HCT116 (cell line): ENCODE measurements at regions not wholly inside any gene's neighbourhood (a gene's known extent, or its start where the extent isn't known, plus 50 kb on each side); places are given as distances from the start of the nearest gene placed in this dataset.

ENCODE experiments used
- ATAC-seq: fragments of 200-7000 bp; cut with Tn5 transposase; 2 replicates; pipeline ENCODE4 v1.9.1; 2020; ENCODE audit warnings: mild to moderate bottlenecking, moderate library complexity
- BruUV-seq: library from RNA; stranded (reverse); fragments of 400-500 nt; replicated peaks from 2 replicates; lab custom pipeline; 2021; lab: Mats Ljungman, UMichigan
- CTCF ChIA-PET: fragments of 300-600 bp; sonication (Branson Sonifier 250); formaldehyde crosslinking; loops from one replicate; lab custom pipeline; 2021; ENCODE audit warnings: antibody characterized with exemption; lab: Charles Lee
- POLR2A ChIA-PET: fragments of 300-600, 350-600 bp; sonication (Branson Sonifier 250); formaldehyde crosslinking; loops from one replicate; lab custom pipeline; 2021; ENCODE audit warnings: antibody characterized with exemption; lab: Charles Lee
- RAD21 ChIA-PET, 2 experiments: fragments of 300-600 bp; sonication (Branson Sonifier 250); formaldehyde crosslinking; loops; one replicate each; lab custom pipeline; 2023; ENCODE audit warnings: low total read pairs in 2 of 2; ENCODE audit not compliant: uncharacterized antibody in 2 of 2, unreplicated experiment in 2 of 2, low non-redundant PET in 1 of 2; lab: Charles Lee
- DNase-seq: peaks from one replicate; pipeline ENCODE4 v3.0.0-alpha.2; 2010; ENCODE audit warnings: low read depth, low spot score
- H2AFZ ChIP-seq: fragments of 200-600 bp; shearing (Covaris generic), sonication (generic); 2 replicates; pipeline ENCODE4 v1.6.1; 2017; ENCODE audit warnings: low read depth, mixed run types, mixed read lengths, antibody characterized with exemption, low read length; ENCODE audit not compliant: poor library complexity, severe bottlenecking
- H3K27ac ChIP-seq: 2 replicates; pipeline ENCODE4 v1.5.1; 2012; ENCODE audit warnings: low read depth, low read length
- H3K27me3 ChIP-seq: fragments of 200-600 bp; sonication (generic); 2 replicates; pipeline ENCODE4 v1.6.1; 2016; ENCODE audit warnings: mixed run types, low read length, mixed read lengths; ENCODE audit not compliant: insufficient read depth
- H3K36me3 ChIP-seq, 2 experiments: fragments of 200-500 bp in 1 of 2; fragments of 200-600 bp in 1 of 2; sonication (Bioruptor generic) in 1 of 2; sonication (generic) in 1 of 2; 2 replicates each; pipeline versions ENCODE4 v1.5.1 to v1.6.1; 2014 to 2016; ENCODE audit warnings: low read length in 2 of 2, inconsistent platforms in 1 of 2, mixed read lengths in 1 of 2, mixed run types in 1 of 2; ENCODE audit not compliant: insufficient read depth in 2 of 2, control insufficient read depth in 1 of 2
- H3K4me1 ChIP-seq, 2 experiments: fragments of 200-600 bp in 1 of 2; sonication (generic) in 1 of 2; 2 replicates each; pipeline versions ENCODE4 v1.5.1 to v1.6.1; 2012 to 2017; ENCODE audit warnings: low read length in 2 of 2, inconsistent platforms in 1 of 2, mild to moderate bottlenecking in 1 of 2, mixed read lengths in 1 of 2, mixed run types in 1 of 2, moderate library complexity in 1 of 2; ENCODE audit not compliant: insufficient read depth in 2 of 2, control insufficient read depth in 1 of 2
- H3K4me2 ChIP-seq: fragments of 200-600 bp; sonication (generic); 2 replicates; pipeline ENCODE4 v1.6.1; 2017; ENCODE audit warnings: mixed run types, low read length, mixed read lengths
- H3K4me3 ChIP-seq, 2 experiments: fragments of 200-600 bp in 1 of 2; sonication (generic) in 1 of 2; replicated peaks in 1 of 2; 2 replicates each; pipeline ENCODE4 v1.5.1; 2011 to 2016; ENCODE audit warnings: low read length in 2 of 2, control low read depth in 1 of 2, low read depth in 1 of 2, mild to moderate bottlenecking in 1 of 2, mixed read lengths in 1 of 2, mixed run types in 1 of 2
- H3K79me2 ChIP-seq: fragments of 200-600 bp; sonication (generic); 2 replicates; pipeline ENCODE4 v1.6.1; 2017; ENCODE audit warnings: mild to moderate bottlenecking, mixed run types, low read length, moderate library complexity, mixed read lengths; ENCODE audit not compliant: insufficient read depth
- H3K9ac ChIP-seq: fragments of 200-600 bp; sonication (generic); 2 replicates; pipeline ENCODE4 v1.6.1; 2016; ENCODE audit warnings: low read length, mixed read lengths
- H3K9me2 ChIP-seq: fragments of 200-600 bp; sonication (generic), shearing (Covaris generic); 2 replicates; pipeline ENCODE4 v1.6.1; 2017; ENCODE audit warnings: mixed run types, mild to moderate bottlenecking, moderate library complexity; ENCODE audit not compliant: insufficient read depth
- H3K9me3 ChIP-seq, 2 experiments: fragments of 200-500 bp in 1 of 2; fragments of 200-600 bp in 1 of 2; sonication (Bioruptor generic) in 1 of 2; sonication (generic) in 1 of 2; 2 replicates each; pipeline ENCODE4 v1.6.1; 2014 to 2017; ENCODE audit warnings: low read length in 2 of 2, mixed read lengths in 2 of 2, inconsistent platforms in 1 of 2, low read depth in 1 of 2, mild to moderate bottlenecking in 1 of 2, mixed run types in 1 of 2, moderate library complexity in 1 of 2; ENCODE audit not compliant: control insufficient read depth in 1 of 2, insufficient read depth in 1 of 2
- H4K20me1 ChIP-seq: fragments of 200-600 bp; sonication (generic), shearing (Covaris generic); 2 replicates; pipeline ENCODE4 v1.6.1; 2017; ENCODE audit warnings: mixed run types, mild to moderate bottlenecking, moderate library complexity; ENCODE audit not compliant: insufficient read depth
- CBX3 ChIP-seq: IDR thresholded peaks from 2 replicates; pipeline ENCODE4 v1.6.1; 2012; ENCODE audit warnings: low read depth
- EZH2 ChIP-seq: fragments of 200-600 bp; sonication (generic); IDR thresholded peaks from 2 replicates; pipeline ENCODE4 v1.6.1; 2017; ENCODE audit warnings: antibody characterized with exemption, mixed run types
- FOSL1 ChIP-seq: IDR thresholded peaks from 2 replicates; pipeline ENCODE4 v1.6.1; 2012; ENCODE audit warnings: low read depth
- JUND ChIP-seq: IDR thresholded peaks from 2 replicates; pipeline ENCODE4 v1.6.1; 2012
- POLR2A ChIP-seq: IDR thresholded peaks from 2 replicates; pipeline ENCODE4 v1.7.0; 2011; ENCODE audit warnings: borderline replicate concordance; ENCODE audit not compliant: insufficient read depth, insufficient read length; ENCODE audit errors: extremely low read depth
- POLR2AphosphoS5 ChIP-seq: IDR thresholded peaks from 2 replicates; pipeline ENCODE4 v1.6.1; 2011; ENCODE audit warnings: mild to moderate bottlenecking, low read depth, low read length, moderate library complexity
- RAD21 ChIP-seq: IDR thresholded peaks from 2 replicates; pipeline ENCODE4 v1.6.1; 2012; ENCODE audit warnings: low read depth, mild to moderate bottlenecking
- SIN3A ChIP-seq: IDR thresholded peaks from 2 replicates; pipeline ENCODE4 v1.6.1; 2012; ENCODE audit warnings: low read depth
- SP1 ChIP-seq: IDR thresholded peaks from 2 replicates; pipeline ENCODE4 v1.6.1; 2012; ENCODE audit warnings: low read depth
- TCF7L2 ChIP-seq: IDR thresholded peaks from 2 replicates; pipeline ENCODE4 v1.7.0; 2011; ENCODE audit warnings: borderline replicate concordance, inconsistent platforms; ENCODE audit not compliant: insufficient read depth, insufficient read length; ENCODE audit errors: extremely low read depth
- YY1 ChIP-seq: IDR thresholded peaks from 2 replicates; pipeline ENCODE4 v1.6.1; 2011; ENCODE audit warnings: low read length, low read depth, moderate library complexity, mild to moderate bottlenecking; ENCODE audit not compliant: insufficient replicate concordance; ENCODE audit errors: extremely low read depth
- ZFX ChIP-seq: fragments of 450-650 bp; IDR thresholded peaks from 2 replicates; pipeline ENCODE4 v1.6.1; 2017
- ZNF274 ChIP-seq: fragments of 200-500 bp; sonication (Bioruptor generic); IDR thresholded peaks from 2 replicates; pipeline ENCODE4 v1.6.1; 2014; ENCODE audit warnings: mild to moderate bottlenecking, low read depth, low read length, inconsistent platforms
- intact Hi-C: fragments of 100-400 bp; cut with micrococcal nuclease; formaldehyde crosslinking; loops from 2 replicates; pipeline ENCODE4 v1.10.0; 2022
- TF ChIP-seq, protein P1 (sequence below): IDR thresholded peaks from 2 replicates; pipeline ENCODE4 v1.6.1; 2012
- TF ChIP-seq, protein P2 (sequence below): IDR thresholded peaks from 2 replicates; pipeline ENCODE4 v1.6.1; 2012; ENCODE audit warnings: low read depth
- TF ChIP-seq, protein P3 (sequence below): IDR thresholded peaks from 2 replicates; pipeline ENCODE4 v1.6.1; 2011; ENCODE audit warnings: mild to moderate bottlenecking, low read length, moderate library complexity; ENCODE audit not compliant: insufficient replicate concordance; ENCODE audit errors: extremely low read depth

- Histone ChIP-seq H3K4me3 (no peak overlapping the region), H3K4me2 (no peak overlapping the region), H4K20me1 (no peaks in the 10 kb centered on the region), H3K27me3 (no peaks in the 10 kb centered on the region), H3K27ac (no peak overlapping the region), H3K79me2 (no peaks in the 10 kb centered on the region), H3K9ac (no peak overlapping the region), H3K9me3 (no peaks in the 10 kb centered on the region), H3K36me3 (no peaks in the 10 kb centered on the region), H3K4me1 (no peaks in the 10 kb centered on the region), H3K9me2 (no peaks in the 10 kb centered on the region), H2AFZ (no peak overlapping the region)
- intact Hi-C loops: no loop called here
- ChIA-PET RAD21 (no interaction called here), POLR2A (no interaction called here), CTCF (no interaction called here)
- TF ChIP-seq POLR2AphosphoS5 (no peak), TCF7L2 (no peak), ZFX (no peak), SP1 (no peak), CBX3 (no peak), POLR2A (no peak)
- DNase-seq (peak; percentile 18), ATAC-seq (peak; percentile 85)
- no TSS peak for BruUV-seq
Measured at GRCh38 chr1:10873189-10873588, 76.7 kb upstream of the CASZ1 start.

- ATAC-seq: no peak
- Histone ChIP-seq H3K27me3 (no peaks in the 10 kb centered on the region), H3K4me1 (no peaks in the 10 kb centered on the region), H3K9me3 (no peaks in the 10 kb centered on the region), H4K20me1 (no peaks in the 10 kb centered on the region), H3K9me2 (no peaks in the 10 kb centered on the region), H3K4me2 (no peak overlapping the region), H3K9ac (no peak overlapping the region), H2AFZ (no peak overlapping the region), H3K27ac (no peak overlapping the region), H3K79me2 (no peaks in the 10 kb centered on the region), H3K36me3 (no peaks in the 10 kb centered on the region), H3K4me3 (no peak overlapping the region)
- no peak for DNase-seq
- BruUV-seq: no TSS peak
- ChIA-PET RAD21 (no interaction called here), POLR2A (no interaction called here), CTCF (no interaction called here)
- intact Hi-C loops: no loop called here
- TF ChIP-seq POLR2A: no peak
- no peak for TF ChIP-seq POLR2AphosphoS5
- TF ChIP-seq, protein P1, sequence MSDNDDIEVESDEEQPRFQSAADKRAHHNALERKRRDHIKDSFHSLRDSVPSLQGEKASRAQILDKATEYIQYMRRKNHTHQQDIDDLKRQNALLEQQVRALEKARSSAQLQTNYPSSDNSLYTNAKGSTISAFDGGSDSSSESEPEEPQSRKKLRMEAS: no peak
- no peak for TF ChIP-seq SP1
- no peak for TF ChIP-seq RAD21
- TF ChIP-seq ZFX: no peak
- no peak for TF ChIP-seq JUND
- TF ChIP-seq, protein P2, sequence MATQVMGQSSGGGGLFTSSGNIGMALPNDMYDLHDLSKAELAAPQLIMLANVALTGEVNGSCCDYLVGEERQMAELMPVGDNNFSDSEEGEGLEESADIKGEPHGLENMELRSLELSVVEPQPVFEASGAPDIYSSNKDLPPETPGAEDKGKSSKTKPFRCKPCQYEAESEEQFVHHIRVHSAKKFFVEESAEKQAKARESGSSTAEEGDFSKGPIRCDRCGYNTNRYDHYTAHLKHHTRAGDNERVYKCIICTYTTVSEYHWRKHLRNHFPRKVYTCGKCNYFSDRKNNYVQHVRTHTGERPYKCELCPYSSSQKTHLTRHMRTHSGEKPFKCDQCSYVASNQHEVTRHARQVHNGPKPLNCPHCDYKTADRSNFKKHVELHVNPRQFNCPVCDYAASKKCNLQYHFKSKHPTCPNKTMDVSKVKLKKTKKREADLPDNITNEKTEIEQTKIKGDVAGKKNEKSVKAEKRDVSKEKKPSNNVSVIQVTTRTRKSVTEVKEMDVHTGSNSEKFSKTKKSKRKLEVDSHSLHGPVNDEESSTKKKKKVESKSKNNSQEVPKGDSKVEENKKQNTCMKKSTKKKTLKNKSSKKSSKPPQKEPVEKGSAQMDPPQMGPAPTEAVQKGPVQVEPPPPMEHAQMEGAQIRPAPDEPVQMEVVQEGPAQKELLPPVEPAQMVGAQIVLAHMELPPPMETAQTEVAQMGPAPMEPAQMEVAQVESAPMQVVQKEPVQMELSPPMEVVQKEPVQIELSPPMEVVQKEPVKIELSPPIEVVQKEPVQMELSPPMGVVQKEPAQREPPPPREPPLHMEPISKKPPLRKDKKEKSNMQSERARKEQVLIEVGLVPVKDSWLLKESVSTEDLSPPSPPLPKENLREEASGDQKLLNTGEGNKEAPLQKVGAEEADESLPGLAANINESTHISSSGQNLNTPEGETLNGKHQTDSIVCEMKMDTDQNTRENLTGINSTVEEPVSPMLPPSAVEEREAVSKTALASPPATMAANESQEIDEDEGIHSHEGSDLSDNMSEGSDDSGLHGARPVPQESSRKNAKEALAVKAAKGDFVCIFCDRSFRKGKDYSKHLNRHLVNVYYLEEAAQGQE: no peak
- TF ChIP-seq TCF7L2: no peak
- TF ChIP-seq, protein P3, sequence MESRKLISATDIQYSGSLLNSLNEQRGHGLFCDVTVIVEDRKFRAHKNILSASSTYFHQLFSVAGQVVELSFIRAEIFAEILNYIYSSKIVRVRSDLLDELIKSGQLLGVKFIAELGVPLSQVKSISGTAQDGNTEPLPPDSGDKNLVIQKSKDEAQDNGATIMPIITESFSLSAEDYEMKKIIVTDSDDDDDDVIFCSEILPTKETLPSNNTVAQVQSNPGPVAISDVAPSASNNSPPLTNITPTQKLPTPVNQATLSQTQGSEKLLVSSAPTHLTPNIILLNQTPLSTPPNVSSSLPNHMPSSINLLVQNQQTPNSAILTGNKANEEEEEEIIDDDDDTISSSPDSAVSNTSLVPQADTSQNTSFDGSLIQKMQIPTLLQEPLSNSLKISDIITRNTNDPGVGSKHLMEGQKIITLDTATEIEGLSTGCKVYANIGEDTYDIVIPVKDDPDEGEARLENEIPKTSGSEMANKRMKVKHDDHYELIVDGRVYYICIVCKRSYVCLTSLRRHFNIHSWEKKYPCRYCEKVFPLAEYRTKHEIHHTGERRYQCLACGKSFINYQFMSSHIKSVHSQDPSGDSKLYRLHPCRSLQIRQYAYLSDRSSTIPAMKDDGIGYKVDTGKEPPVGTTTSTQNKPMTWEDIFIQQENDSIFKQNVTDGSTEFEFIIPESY: no peak
- TF ChIP-seq SIN3A: no peak
- no peak for TF ChIP-seq EZH2
- no peak for TF ChIP-seq ZNF274
- no peak for TF ChIP-seq YY1
- TF ChIP-seq FOSL1: no peak
Measured at GRCh38 chr1:10874351-10874750, 77.9 kb upstream of the CASZ1 start.
